Upper lobe of left lung (tissue), 4 donors: ENCODE measurements at regions not wholly inside any gene's neighbourhood (a gene's known extent, or its start where the extent isn't known, plus 50 kb on each side); places are given as distances from the start of the nearest gene placed in this dataset.

Experiments
- CTCF ChIP-seq, 6 experiments: fragments of 450-650 bp in 4 of 6; fragments of 200-600 bp in 2 of 6; sonication (generic) in 2 of 6; IDR thresholded peaks; one replicate each; pipeline ENCODE4 v1.5.1; 2016 to 2019; ENCODE audit warnings: antibody characterized with exemption in 6 of 6
- POLR2AphosphoS5 ChIP-seq, 2 donors: sonication (generic); formaldehyde crosslinking; IDR thresholded peaks; one replicate each; pipeline ENCODE4 v1.5.1; 2017; ENCODE audit warnings: antibody characterized with exemption in 2 of 2

GRCh38 chr2:177101930-177102329 lies 110.7 kb upstream of the HNRNPA3 start:
- TF ChIP-seq CTCF (IDR thresholded peaks at IDR 0.05): no peak
- no peak for TF ChIP-seq POLR2AphosphoS5 (IDR thresholded peaks at IDR 0.05)
